Neuronal stem cell (in vitro differentiated cells): ENCODE measurements at regions not wholly inside any gene's neighbourhood (a gene's known extent, or its start where the extent isn't known, plus 50 kb on each side); places are given as distances from the start of the nearest gene placed in this dataset.
"Not testable (repeated sequence)": the region's sequence is repeated elsewhere in the genome, so short reads cannot be mapped to it uniquely, and the experiment has no call there.

ENCODE experiments used
- DNase-seq: peaks from one replicate; pipeline ENCODE4 v3.0.0-alpha.2; 2013; ENCODE audit warnings: low spot score
- H2AFZ ChIP-seq: one replicate; pipeline ENCODE4 v1.6.1; 2013; ENCODE audit warnings: mild to moderate bottlenecking, low read length, inconsistent platforms
- H2AK5ac ChIP-seq: 2 replicates; pipeline ENCODE4 v1.6.1; 2013; ENCODE audit warnings: low read depth, mild to moderate bottlenecking, inconsistent platforms, low read length, moderate library complexity, mixed read lengths
- H2BK120ac ChIP-seq: 2 replicates; pipeline ENCODE4 v1.6.1; 2013; ENCODE audit warnings: low read depth, mild to moderate bottlenecking, inconsistent platforms, low read length, moderate library complexity, mixed read lengths
- H2BK12ac ChIP-seq: one replicate; pipeline ENCODE4 v1.6.1; 2013; ENCODE audit warnings: low read length, inconsistent platforms
- H2BK15ac ChIP-seq: 2 replicates; pipeline ENCODE4 v1.6.1; 2013; ENCODE audit warnings: mild to moderate bottlenecking, low read length, inconsistent platforms, mixed read lengths
- H2BK5ac ChIP-seq: one replicate; pipeline ENCODE4 v1.6.1; 2013; ENCODE audit warnings: inconsistent platforms, mild to moderate bottlenecking, low read length, moderate library complexity
- H3K14ac ChIP-seq: one replicate; pipeline ENCODE4 v1.6.1; 2013; ENCODE audit warnings: low read length, inconsistent platforms
- H3K18ac ChIP-seq: 2 replicates; pipeline ENCODE4 v1.6.1; 2013; ENCODE audit warnings: low read length, inconsistent platforms
- H3K23ac ChIP-seq: 2 replicates; pipeline ENCODE4 v1.6.1; 2013; ENCODE audit warnings: low read depth, mild to moderate bottlenecking, mixed read lengths, low read length, inconsistent platforms; ENCODE audit not compliant: poor library complexity
- H3K27ac ChIP-seq: replicated peaks from 3 replicates; pipeline ENCODE4 v1.5.1; 2013; ENCODE audit warnings: low read length, inconsistent platforms
- H3K27me3 ChIP-seq, 3 experiments: 2 replicates each; pipeline ENCODE4 v1.6.1; 2013; ENCODE audit warnings: low read length in 3 of 3, mild to moderate bottlenecking in 2 of 3, inconsistent platforms in 1 of 3, low read depth in 1 of 3, mixed read lengths in 1 of 3, moderate library complexity in 1 of 3; ENCODE audit not compliant: control insufficient read depth in 3 of 3, insufficient read depth in 3 of 3
- H3K36me3 ChIP-seq, 2 donors: replicated peaks in 1 of 2; 2 replicates each; pipeline ENCODE4 v1.6.1; 2013; ENCODE audit warnings: low read length in 2 of 2; ENCODE audit not compliant: control insufficient read depth in 2 of 2, insufficient read depth in 2 of 2
- H3K4ac ChIP-seq: 2 replicates; pipeline ENCODE4 v1.6.1; 2013; ENCODE audit warnings: inconsistent platforms, mild to moderate bottlenecking, low read length, moderate library complexity
- H3K4me1 ChIP-seq, 2 donors: 1 replicate in 1 of 2; 2 replicates in 1 of 2; pipeline ENCODE4 v1.6.1; 2013; ENCODE audit warnings: low read length in 2 of 2, low read depth in 1 of 2; ENCODE audit not compliant: control insufficient read depth in 2 of 2, insufficient read depth in 1 of 2
- H3K4me2 ChIP-seq: one replicate; pipeline ENCODE4 v1.6.1; 2013; ENCODE audit warnings: mild to moderate bottlenecking, low read length, inconsistent platforms; ENCODE audit not compliant: insufficient read depth, poor library complexity, severe bottlenecking
- H3K4me3 ChIP-seq, 2 donors: 2 replicates each; pipeline ENCODE4 v1.5.1; 2013; ENCODE audit warnings: low read length in 2 of 2, mild to moderate bottlenecking in 2 of 2, inconsistent platforms in 1 of 2, moderate library complexity in 1 of 2
- H3K79me1 ChIP-seq: one replicate; pipeline ENCODE4 v1.6.1; 2013; ENCODE audit warnings: low read depth, mild to moderate bottlenecking, inconsistent platforms, low read length, moderate library complexity
- H3K9ac ChIP-seq: one replicate; pipeline ENCODE4 v1.6.1; 2013; ENCODE audit warnings: mild to moderate bottlenecking, low read depth, low read length, inconsistent platforms; ENCODE audit not compliant: poor library complexity
- H3K9me3 ChIP-seq, 2 donors: replicated peaks in 1 of 2; 2 replicates each; pipeline versions ENCODE3 to v1.6.1; 2013; ENCODE audit warnings: low read length in 2 of 2, mild to moderate bottlenecking in 2 of 2, inconsistent platforms in 1 of 2, low read depth in 1 of 2, mixed read lengths in 1 of 2, moderate library complexity in 1 of 2; ENCODE audit not compliant: control insufficient read depth in 2 of 2, insufficient read depth in 1 of 2
- H4K8ac ChIP-seq: one replicate; pipeline ENCODE4 v1.6.1; 2013; ENCODE audit warnings: low read depth, mild to moderate bottlenecking, inconsistent platforms, low read length, moderate library complexity
- H4K91ac ChIP-seq: one replicate; pipeline ENCODE4 v1.6.1; 2013; ENCODE audit warnings: low read length, low read depth, mild to moderate bottlenecking, inconsistent platforms; ENCODE audit not compliant: poor library complexity
- WGBS, 2 donors: extraction: QIAGEN DNeasy Blood & Tissue Kit; methylation state at CpG; one replicate each; pipeline ENCODE4 v1.1.7; 2013; ENCODE audit warnings: missing lambda C conversion rate in 2 of 2, mixed read lengths in 1 of 2; ENCODE audit not compliant: insufficient read length in 2 of 2, insufficient replicate concordance in 1 of 2; ENCODE audit errors: extremely low coverage in 2 of 2; 5-methylcytosine and 5-hydroxymethylcytosine counted together

DNA sequence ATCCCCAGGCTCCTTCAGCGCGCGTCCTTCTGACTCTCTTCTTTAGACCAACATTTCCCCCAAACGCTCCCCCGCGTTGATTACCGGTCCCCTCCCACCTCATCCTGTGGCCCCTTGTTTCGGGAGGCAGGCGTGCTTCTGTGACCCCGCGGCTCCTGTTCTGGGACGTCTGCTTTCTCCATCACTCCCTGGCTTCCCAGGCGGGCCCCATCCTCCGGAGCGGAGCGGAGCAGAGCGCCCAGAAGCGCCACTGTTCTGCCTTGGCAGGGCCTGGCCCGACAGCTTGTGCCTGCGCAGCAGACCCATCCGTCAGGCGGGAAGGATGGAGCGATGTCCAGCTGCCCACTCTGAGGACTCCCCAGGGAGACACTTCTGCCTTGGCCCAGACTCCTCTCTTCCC lies 1689.8 kb upstream of the DEFB115 start:
- H2BK12ac ChIP-seq, H3K9me3 ChIP-seq, H2BK120ac ChIP-seq, H3K18ac ChIP-seq, H4K91ac ChIP-seq, H3K4me1 ChIP-seq, H3K27me3 ChIP-seq, H2AFZ ChIP-seq, H2AK5ac ChIP-seq, H3K4ac ChIP-seq, H3K79me1 ChIP-seq, H3K36me3 ChIP-seq, H3K9ac ChIP-seq, H3K4me2 ChIP-seq, H3K23ac ChIP-seq, H3K27ac ChIP-seq, H3K14ac ChIP-seq, DNase-seq, H2BK5ac ChIP-seq, H2BK15ac ChIP-seq, H3K4me3 ChIP-seq, H4K8ac ChIP-seq: not testable (repeated sequence)
- WGBS, 2 donors, result no CpG with 5 or more reads among the region's 23 CpGs

DNA sequence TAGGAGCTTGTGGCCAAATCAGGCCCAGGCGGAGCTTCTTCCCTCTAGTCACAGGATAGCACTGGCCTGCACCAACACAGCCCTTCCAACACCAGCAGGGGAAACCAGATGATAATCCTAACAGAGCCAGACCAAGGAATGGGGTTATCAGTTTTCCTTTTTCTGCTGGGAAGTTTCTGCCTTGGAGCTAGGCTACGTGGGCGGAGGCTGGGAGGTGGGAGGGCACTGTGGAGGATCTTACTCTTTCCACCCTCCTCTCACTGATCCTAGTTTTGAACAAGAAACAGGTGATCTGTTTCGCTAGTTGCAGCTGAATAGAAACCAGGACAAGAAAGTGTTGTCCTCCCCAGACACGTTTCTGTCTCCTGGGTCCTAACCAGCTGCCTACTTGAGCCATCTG lies 1687.3 kb upstream of the DEFB115 start:
- not testable (repeated sequence) for H3K18ac ChIP-seq, H3K9ac ChIP-seq, DNase-seq, H2AFZ ChIP-seq, H3K4me1 ChIP-seq, H3K4me3 ChIP-seq, H3K79me1 ChIP-seq, H3K9me3 ChIP-seq, H3K36me3 ChIP-seq, H3K27me3 ChIP-seq, H3K27ac ChIP-seq, H3K14ac ChIP-seq, H2AK5ac ChIP-seq, H2BK5ac ChIP-seq, H4K91ac ChIP-seq, H2BK12ac ChIP-seq, H4K8ac ChIP-seq, H3K4me2 ChIP-seq, H3K23ac ChIP-seq, H3K4ac ChIP-seq, H2BK120ac ChIP-seq, H2BK15ac ChIP-seq
- WGBS, 2 donors, result no CpG with 5 or more reads among the region's 5 CpGs

DNA sequence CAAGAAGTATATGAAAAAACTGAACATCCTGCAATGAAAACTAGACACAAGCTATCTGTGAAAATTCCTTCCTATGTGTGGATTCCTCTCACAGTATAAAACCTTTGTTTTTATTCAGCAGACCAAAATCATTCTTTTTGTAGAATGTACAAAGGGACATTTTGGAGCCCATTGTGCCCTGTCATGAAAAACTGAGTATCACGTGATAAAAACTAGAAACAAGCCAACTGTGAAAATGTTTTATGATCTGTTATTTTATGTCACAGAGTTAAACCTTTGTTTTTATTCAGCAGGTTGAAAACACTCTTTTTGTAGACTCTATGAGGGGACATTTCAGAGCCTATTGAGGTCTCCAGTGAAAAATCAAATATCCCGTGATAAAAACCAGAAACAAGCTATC lies 1667.9 kb upstream of the DEFB115 start:
- H2BK5ac ChIP-seq, H2BK12ac ChIP-seq, H3K4me2 ChIP-seq, H4K91ac ChIP-seq, H3K36me3 ChIP-seq, H2AFZ ChIP-seq, H2BK15ac ChIP-seq, H3K18ac ChIP-seq, H3K14ac ChIP-seq, H3K79me1 ChIP-seq, H2BK120ac ChIP-seq, H3K27ac ChIP-seq, H3K9ac ChIP-seq, H3K4ac ChIP-seq, H3K4me1 ChIP-seq, H4K8ac ChIP-seq, DNase-seq, H3K23ac ChIP-seq, H3K9me3 ChIP-seq, H2AK5ac ChIP-seq, H3K4me3 ChIP-seq, H3K27me3 ChIP-seq: not testable (repeated sequence)
- WGBS, 2 donors, result no CpG with 5 or more reads among the region's 2 CpGs

DNA sequence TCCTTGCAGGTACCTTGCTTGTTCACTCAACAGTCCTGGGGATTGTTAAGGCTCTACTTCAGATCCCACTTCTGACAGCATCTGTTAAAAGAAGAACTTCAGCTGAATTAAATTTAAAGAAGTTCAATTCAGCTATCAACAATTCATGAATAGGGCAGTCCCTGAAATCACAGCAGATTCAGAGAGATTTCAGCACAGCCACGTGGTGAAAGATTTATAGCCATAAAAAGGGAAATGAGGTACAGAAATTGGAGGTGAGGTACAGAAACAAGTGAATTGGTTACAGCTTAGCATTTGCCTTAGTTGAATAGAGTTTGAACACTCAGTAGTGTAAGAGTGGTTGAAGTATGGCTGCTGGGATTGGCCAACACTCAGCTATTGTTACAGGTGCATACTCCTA lies 1653.3 kb upstream of the DEFB115 start:
- H2AK5ac ChIP-seq, H3K9me3 ChIP-seq, H4K8ac ChIP-seq, H2BK120ac ChIP-seq, H3K4ac ChIP-seq, H3K18ac ChIP-seq, H3K4me1 ChIP-seq, H2BK5ac ChIP-seq, H3K23ac ChIP-seq, DNase-seq, H3K27ac ChIP-seq, H4K91ac ChIP-seq, H3K27me3 ChIP-seq, H3K9ac ChIP-seq, H3K14ac ChIP-seq, H2BK12ac ChIP-seq, H2AFZ ChIP-seq, H3K4me3 ChIP-seq, H3K4me2 ChIP-seq, H2BK15ac ChIP-seq, H3K36me3 ChIP-seq, H3K79me1 ChIP-seq: not testable (repeated sequence)
- WGBS, 2 donors, result no CpG with 5 or more reads among the region's 1 CpG
